GM18907 (cell line): ENCODE measurements at regions not wholly inside any gene's neighbourhood (a gene's known extent, or its start where the extent isn't known, plus 50 kb on each side); places are given as distances from the start of the nearest gene placed in this dataset.
A peak's percentile ranks its signal among the peaks of the same experiment; 100 is the strongest.

ENCODE experiments used
- ATAC-seq: cut with Tn5 transposase; IDR thresholded peaks from one replicate; pipeline ENCODE4 v1.9.1; 2021; ENCODE audit warnings: mild to moderate bottlenecking, moderate library complexity; ENCODE audit not compliant: unreplicated experiment

DNA sequence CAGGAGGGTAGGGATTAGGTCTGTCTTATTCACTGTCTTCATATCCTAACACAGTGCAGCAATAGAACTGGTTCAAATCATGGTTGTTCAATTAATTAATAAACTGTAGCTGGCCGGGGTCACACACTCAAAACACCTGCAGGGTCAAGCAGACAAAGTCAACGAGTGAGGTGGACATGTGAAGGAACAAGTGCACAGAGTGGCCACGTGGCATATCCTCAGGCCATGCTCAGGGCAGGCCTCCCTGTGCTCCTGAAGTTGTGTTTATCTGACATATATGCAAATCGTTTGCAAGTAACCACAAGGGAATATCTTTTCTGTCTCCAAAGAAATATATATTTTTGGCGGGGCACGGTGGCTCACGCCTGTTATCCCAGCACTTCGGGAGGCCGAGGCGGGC, 98.5 kb upstream of the ZMIZ1 start:
- ATAC-seq, result no peak

DNA sequence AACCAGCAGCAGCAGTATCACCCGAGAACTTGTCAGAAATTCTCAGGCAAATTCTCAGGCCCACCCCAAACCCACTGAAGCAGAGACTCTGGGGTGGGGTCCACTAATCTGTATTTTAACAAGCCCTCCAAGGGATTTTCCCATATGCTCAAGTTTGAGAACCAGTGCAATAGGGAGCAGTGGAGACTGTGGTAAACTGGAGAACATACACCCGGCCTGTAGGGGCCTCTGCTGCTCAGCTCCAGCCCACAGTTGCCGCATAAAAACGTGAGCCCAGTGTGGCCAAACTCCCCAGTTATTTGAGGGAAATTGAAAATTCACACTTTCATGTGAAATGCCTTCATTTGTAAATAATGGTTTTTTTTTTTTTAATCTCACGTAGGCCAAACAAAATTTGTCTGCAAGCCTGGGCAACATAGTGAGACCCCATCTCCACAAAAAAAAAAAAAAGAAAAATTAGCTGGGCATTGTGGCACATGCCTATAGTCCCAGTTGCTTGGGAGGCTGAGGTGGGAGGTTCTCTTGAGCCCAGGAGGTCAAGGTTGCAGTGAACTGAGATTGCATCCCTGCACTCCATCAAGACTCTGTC, 97.6 kb upstream of the ZMIZ1 start:
- ATAC-seq, result no peak

DNA sequence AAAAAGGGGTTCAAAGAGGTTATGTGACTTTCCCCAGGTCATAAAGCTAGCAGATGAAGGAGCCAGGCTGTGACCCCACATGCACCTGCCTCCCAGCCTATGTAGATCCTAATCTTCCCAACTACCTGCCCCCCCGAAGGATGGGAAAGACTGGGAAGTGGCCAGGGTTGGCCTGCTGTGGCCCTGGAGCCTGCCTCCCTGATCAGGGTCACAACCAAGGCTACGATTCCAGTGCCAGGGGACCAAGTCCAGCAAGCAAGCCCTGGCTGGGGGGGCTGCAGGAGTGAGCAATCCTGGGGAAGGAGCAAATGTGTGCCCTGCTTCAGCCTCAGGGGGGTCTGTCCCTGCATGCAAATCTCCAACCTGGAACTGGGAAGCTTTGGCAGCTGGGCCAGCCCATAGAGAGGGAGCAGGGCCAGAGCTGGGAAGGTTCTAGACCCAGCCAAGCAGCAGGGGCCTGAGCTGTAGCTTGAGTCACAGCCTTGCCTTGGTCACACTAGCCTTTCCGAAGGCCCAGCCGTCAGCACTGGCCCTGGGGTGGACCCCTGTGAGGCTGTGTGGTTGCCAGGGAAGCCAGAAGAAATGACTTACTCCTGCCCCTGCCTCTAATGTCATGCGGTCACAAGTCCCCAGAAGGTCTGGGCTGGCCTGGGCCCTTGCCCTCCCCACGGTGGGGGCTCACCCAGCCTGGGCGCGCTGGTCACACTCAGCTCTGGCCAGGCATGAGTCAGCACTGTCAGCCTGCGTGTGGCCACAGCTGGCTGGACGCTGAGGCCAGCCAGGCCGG, 96.4 kb upstream of the ZMIZ1 start:
- no peak for ATAC-seq

DNA sequence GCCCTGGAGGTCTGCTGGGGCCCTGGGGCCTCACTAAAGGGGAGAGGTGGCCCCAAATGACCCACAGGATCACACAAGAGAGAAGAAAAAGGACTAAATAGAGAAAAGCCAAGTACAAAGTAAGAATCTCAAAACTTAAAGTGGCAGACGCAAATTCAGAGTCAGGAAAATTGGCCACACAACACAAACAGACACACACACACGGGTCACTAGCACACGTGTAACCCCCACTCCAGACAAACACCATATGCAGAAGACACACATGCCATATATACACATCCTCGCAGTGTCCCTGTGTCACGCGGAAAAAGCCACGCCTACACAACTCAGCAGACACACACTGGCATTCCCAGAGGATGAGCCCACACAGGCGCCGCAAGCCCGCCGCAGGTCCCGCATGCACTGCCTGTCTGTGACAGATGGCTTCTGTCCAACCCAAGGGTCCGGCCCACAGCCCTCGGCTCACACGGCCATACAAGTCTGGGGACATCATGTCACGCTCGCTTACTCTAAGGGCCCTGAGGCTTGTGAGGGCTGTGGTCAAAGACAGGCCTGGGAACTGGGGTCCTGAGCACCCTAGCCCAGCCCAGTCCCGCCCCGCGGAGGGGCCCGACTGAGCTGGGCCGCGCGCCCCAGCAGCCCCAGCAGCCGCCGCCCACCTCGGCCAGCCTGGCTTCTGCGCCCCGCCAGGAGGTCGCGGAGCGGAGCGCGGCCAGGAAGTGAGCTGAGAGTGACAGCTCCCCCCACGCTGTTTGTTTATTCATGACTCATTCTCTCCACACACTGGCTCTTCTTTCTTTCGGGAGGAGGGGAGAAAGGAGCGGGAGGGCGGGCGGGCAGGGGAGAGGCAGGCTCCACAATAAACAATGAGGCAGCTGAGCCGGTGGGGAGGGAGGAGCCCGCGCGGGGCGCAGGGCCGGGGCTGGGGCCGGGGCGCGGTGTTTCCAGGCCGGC, 95.5 kb upstream of the ZMIZ1 start:
- peak; percentile 90 for ATAC-seq

DNA sequence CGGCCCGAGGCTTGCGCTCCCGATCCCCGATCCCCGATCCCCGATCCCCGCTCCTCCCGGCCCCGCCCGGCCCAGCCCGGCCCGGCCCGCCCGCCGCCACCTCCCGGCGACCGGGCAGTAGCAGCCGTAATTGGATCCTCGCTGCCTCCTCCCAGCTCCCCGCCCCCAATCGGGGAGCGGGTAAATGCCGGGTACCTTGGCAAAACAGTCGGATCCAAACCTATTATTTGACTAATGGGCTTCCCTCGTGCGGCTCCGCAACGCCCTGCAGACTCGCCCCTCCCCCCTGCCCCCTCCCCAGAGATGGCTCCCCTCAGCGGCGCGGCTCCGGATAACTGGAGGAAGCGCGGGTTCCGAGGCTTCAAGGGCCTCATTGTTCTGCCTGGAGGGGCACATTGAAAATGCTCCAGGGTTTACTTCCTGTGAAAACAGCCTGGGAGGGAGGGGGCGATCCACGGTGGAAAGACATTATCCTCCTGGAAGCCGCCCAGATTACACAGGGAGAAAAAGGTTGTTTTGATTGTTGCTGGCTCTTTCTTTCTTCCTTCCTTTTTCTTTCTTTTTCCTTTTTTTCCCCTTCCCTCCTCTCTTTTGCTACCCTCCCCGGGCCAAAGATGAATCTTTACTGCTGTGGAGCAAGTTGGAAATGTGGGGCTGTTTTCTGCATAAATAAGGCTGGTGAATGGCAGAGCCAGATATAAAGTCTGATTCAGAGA, 94.7 kb upstream of the ZMIZ1 start:
- ATAC-seq, result peak; percentile 50

DNA sequence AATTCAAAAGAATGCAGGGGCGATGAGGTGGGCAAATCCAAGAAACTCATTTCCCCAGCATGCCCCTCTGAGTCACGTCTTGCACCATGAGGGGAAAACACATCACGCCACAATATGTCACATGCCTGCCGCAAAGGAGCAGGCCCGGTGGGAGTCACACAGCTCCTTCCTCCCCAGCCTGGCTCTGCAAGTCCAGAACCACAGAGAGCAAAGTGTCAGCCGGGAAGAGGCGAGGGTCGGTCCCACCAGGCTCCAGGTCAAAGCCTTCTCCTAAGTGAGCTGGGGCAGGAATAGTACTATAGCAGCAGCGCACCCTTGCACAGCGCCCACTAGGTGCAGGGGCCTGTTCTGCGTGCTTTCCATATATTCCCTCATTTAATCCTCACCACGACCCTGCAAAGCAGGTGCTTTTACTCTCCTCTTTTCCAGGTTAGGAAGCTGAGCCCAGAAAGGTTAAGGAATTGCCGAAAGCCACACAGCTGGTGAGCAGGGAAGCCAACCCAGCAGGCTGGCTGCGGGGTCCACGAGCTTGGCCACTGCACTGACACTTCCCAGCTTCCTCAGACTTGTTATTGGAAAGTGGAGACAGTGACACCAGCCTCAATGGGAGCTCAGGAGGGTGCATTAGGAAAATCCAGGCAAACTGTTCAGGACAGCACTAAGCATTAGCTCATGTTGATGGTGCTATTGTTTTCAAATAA, 94.0 kb upstream of the ZMIZ1 start:
- no peak for ATAC-seq

GRCh38 chr10:78975926-78976325, 92.8 kb upstream of the ZMIZ1 start:
- no peak for ATAC-seq

DNA sequence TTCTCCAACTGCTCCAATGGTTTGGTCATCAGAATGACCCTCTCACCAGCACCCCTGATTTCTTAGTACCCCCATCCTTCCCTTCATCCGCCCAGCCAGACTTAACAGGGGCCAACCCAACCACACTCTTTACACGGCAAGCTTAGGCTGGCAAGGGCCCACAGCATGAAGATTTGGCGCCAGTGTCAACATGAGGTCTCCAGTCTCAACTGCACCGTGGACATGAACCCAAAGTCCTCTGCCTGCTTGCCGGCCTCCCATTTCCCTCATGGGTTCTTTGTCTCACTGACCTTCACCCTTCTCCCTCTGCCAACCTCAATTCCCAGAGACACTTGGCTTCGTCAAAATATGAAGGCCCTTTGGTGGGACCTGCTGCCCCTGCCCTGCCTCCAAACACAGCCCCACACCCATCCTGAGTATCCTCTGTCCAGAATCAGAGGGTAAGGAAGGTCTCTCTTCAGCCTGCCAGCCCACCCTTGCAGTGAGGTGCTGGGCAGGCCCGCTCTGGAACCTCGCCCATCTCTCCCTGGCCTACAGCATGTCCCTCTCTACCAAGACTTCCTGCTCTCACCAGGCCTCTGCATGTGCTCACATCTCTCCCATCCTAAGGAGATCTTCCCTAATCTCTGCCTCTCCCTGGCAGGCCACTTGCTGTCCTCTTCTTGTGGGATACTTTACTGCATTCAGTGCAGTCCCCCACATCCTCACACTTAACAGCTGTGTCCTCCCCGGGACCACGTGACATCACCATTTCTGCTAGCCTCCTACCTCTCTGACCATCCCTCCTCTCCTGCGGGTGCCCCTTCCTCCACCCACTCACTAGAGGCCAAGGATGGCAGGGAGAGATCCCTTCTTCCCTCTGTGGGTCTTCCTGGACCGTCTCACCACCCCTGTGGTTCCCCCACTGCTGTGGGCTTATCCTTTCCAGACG, 91.7 kb upstream of the ZMIZ1 start:
- ATAC-seq, result no peak

DNA sequence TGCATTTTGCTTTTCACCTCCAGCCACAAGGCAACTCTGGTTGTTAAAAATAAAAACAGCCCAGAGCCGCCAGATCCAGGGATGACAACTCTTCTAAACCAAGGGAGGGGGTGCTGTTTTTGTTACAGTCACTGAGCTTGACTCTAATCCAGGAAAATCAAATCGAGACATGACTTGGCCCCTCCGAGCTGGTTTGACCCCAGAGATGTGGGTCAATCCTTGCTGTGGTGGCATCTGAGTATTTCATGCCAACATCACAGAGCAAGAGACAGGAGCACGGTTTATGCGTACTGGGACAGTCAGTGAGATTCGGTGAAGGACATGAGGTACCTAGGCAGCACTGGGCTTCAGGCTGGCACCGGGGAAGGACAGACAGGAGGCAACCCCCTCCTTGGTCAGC, 88.8 kb upstream of the ZMIZ1 start:
- ATAC-seq, result no peak

DNA sequence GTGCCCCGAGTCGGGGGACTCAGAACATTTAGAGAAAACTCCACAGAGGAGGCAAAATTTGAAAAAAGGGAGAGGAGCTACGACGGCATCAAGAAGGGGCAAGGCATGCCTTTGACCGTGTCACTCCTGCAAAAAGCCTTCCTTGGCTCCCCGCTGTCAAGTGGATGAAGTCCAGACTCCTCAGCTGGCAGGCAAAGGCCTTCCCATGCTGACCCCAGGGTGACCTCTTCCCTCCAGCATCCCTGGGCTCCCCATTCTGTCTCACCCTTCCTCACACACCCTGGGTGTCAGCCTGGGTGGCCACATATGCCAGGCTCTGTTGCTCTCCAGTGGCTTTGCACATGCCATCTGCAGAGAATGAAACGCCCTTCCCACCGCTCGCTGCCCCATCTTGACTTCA, 88.4 kb upstream of the ZMIZ1 start:
- no peak for ATAC-seq

DNA sequence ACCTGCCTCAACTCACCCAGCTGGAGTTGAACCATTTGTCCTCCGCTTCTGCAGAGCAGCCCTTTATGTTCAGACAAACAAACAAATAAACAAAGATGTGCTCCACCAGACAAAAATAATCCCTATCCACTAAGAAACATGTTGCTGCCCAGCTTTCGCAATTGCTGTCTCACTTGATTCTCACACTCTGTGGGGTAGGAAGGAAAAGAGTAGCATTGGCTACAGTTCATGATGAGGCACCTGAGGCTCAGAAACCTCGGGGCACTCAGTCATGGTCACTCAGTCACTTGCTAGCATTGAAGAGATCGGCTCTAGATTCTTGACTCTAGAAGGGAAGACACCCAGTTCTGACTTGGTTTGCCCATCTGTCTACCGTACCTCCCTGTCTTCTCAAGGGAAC, 88.0 kb upstream of the ZMIZ1 start:
- no peak for ATAC-seq

DNA sequence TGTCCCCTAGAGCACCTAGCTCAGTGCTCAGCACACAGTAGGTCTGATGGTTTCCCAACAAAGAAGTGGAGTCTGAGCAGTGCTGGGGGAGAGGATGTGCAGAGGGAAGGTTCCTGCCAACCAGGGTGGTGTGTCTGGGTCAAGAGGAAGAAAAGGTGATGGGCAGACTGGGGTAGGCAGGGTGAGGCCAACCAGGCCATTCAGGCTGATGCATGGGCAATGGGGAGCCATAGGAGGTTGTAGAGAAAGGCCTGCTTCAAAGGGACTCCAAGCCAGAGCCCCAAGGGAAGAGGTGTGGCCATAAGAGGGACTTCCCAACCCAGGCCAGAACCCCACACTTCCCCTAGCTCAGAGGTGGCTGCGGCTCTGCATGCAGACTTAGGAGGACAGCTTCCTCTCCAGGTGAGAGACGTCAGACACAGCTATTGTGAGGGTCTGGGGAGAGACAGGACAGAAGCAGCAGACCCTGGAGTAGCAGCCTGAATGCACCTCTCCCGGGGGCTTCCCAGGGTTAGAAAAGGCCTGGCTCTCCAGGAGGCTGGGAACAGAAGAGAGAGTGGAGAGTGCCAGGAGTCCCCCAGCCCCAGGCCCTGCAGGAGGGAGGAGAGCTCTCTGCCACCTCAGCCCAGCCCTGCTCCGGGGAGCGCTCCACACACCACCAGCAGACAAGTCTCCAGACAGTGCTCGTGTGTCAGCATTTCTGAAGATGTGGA, 87.4 kb upstream of the ZMIZ1 start:
- peak; percentile 83 for ATAC-seq

GRCh38 chr10:78981970-78982281, 86.8 kb upstream of the ZMIZ1 start:
- no peak for ATAC-seq

GRCh38 chr10:78982726-78983125, 86.0 kb upstream of the ZMIZ1 start:
- ATAC-seq, result no peak

GRCh38 chr10:78983608-78984007, 85.2 kb upstream of the ZMIZ1 start:
- ATAC-seq, result no peak

GRCh38 chr10:78985973-78986818, 82.6 kb upstream of the ZMIZ1 start:
- ATAC-seq, result no peak

- ATAC-seq, result peak; percentile 65
These were observed 77.6 kb upstream of the ZMIZ1 start for GRCh38 chr10:78991187-78991586.

DNA sequence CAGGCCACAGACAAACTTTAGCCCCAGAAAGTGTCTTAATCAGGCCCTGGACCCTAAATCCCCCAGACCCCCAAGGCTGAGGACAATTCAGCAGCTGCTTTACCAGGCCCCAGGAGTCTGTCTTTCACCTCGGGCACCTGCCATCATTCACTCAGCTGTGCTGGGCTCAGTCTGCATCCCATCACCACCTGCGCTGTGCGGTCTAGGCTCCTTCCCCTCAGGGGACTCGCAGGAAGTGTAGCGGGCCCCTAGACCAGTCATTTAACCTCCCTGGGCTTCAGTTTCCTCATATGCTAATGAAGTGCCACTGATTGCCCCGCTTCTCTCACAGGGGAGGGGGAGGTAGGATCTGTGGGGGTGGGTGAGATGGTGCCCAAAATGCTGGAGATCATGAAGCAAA, 76.4 kb upstream of the ZMIZ1 start:
- ATAC-seq, result peak; percentile 63
